ENCODE measurements at regions not wholly inside any gene's neighbourhood (a gene's known extent, or its start where the extent isn't known, plus 50 kb on each side); places are given as distances from the start of the nearest gene placed in this dataset.

- TF ChIP-seq CTCF (IDR thresholded peaks at IDR 0.05): no peak
- no peak for TF ChIP-seq POLR2A (IDR thresholded peaks at IDR 0.05)
- TF ChIP-seq POLR2AphosphoS5 (IDR thresholded peaks at IDR 0.05): no peak
- TF ChIP-seq EP300 (IDR thresholded peaks at IDR 0.05; ENCODE audit: low read depth): no peak
- H3K9me3 ChIP-seq: no peaks in the 10 kb centered on the region
- no peak overlapping the region for H3K27ac ChIP-seq
- H3K27me3 ChIP-seq: no peaks in the 10 kb centered on the region
- WGBS, 2 donors (ENCODE audit: low coverage in 1 of 2): 98 to 100% methylated on average over 5 to 8 of the region's 8 CpGs
- no peaks in the 10 kb centered on the region for H3K36me3 ChIP-seq
- DNase-seq: no peak
- intact Hi-C loops (cut with DNase I; ENCODE audit: low total_unique reads): no loop called here
- in situ Hi-C loops (cut with MboI; ENCODE audit: low pct_ligation_motif_present in 1 of 4, low pct_unique_long_range_greater_than_20kb in 1 of 4, low sequenced_read_pairs in 3 of 4): no loop called here
- H3K4me3 ChIP-seq: no peak overlapping the region
- peaks cover 0 to 24% (median 7%) of the 10 kb centered on the region in 4 donors for H3K4me1 ChIP-seq
These were observed 63.1 kb upstream of the MGAT5 start for GRCh38 chr2:134190807-134191203.

- Histone ChIP-seq H3K9me3 (no peaks in the 10 kb centered on the region), H3K27ac (no peak overlapping the region), H3K4me1 (peaks cover 0 to 24% (median 7%) of the 10 kb centered on the region in 4 donors), H3K27me3 (no peaks in the 10 kb centered on the region), H3K36me3 (no peaks in the 10 kb centered on the region), H3K4me3 (no peak overlapping the region)
- 95 to 100% methylated on average over 9 to 36 of the region's 36 CpGs for WGBS, 2 donors (ENCODE audit: low coverage in 1 of 2)
- in situ Hi-C loops (cut with MboI; ENCODE audit: low pct_ligation_motif_present in 1 of 4, low pct_unique_long_range_greater_than_20kb in 1 of 4, low sequenced_read_pairs in 3 of 4) (no loop called here), intact Hi-C loops (cut with DNase I; ENCODE audit: low total_unique reads) (no loop called here)
- no peak for DNase-seq
- TF ChIP-seq CTCF (IDR thresholded peaks at IDR 0.05) (no peak), EP300 (IDR thresholded peaks at IDR 0.05; ENCODE audit: low read depth) (no peak), POLR2A (IDR thresholded peaks at IDR 0.05) (no peak), POLR2AphosphoS5 (IDR thresholded peaks at IDR 0.05) (no peak)
These were observed 62.0 kb upstream of the MGAT5 start for GRCh38 chr2:134191835-134192234.

- Histone ChIP-seq H3K4me3 (no peak overlapping the region), H3K27ac (no peak overlapping the region), H3K4me1 (peaks cover 0 to 29% (median 12%) of the 10 kb centered on the region in 4 donors), H3K9me3 (no peaks in the 10 kb centered on the region), H3K36me3 (no peaks in the 10 kb centered on the region), H3K27me3 (no peaks in the 10 kb centered on the region)
- in situ Hi-C loops (cut with MboI; ENCODE audit: low pct_ligation_motif_present in 1 of 4, low pct_unique_long_range_greater_than_20kb in 1 of 4, low sequenced_read_pairs in 3 of 4): no loop called here
- 59 to 80% methylated on average over 1 of the region's 1 CpG for WGBS, 2 donors (ENCODE audit: low coverage in 1 of 2)
- intact Hi-C loops (cut with DNase I; ENCODE audit: low total_unique reads): no loop called here
- DNase-seq: no peak
- TF ChIP-seq POLR2AphosphoS5 (IDR thresholded peaks at IDR 0.05) (no peak), POLR2A (IDR thresholded peaks at IDR 0.05) (no peak), EP300 (IDR thresholded peaks at IDR 0.05; ENCODE audit: low read depth) (no peak), CTCF (IDR thresholded peaks at IDR 0.05) (no peak)
These were observed 60.9 kb upstream of the MGAT5 start for GRCh38 chr2:134193006-134193405.

GRCh38 chr2:134194519-134194918 lies 59.4 kb upstream of the MGAT5 start:
- no peak for DNase-seq
- H3K9me3 ChIP-seq: no peaks in the 10 kb centered on the region
- peaks cover 0 to 27% (median 15%) of the 10 kb centered on the region in 4 donors for H3K4me1 ChIP-seq
- WGBS, 2 donors (ENCODE audit: low coverage in 1 of 2): 60 to 96% methylated on average over 1 to 5 of the region's 5 CpGs
- H3K27ac ChIP-seq: no peak overlapping the region
- H3K36me3 ChIP-seq: no peaks in the 10 kb centered on the region
- no peak overlapping the region for H3K4me3 ChIP-seq
- in situ Hi-C loops (cut with MboI; ENCODE audit: low pct_ligation_motif_present in 1 of 4, low pct_unique_long_range_greater_than_20kb in 1 of 4, low sequenced_read_pairs in 3 of 4): no loop called here
- no peak for TF ChIP-seq EP300 (IDR thresholded peaks at IDR 0.05; ENCODE audit: low read depth)
- TF ChIP-seq CTCF (IDR thresholded peaks at IDR 0.05): no peak
- no peak for TF ChIP-seq POLR2A (IDR thresholded peaks at IDR 0.05)
- no peak for TF ChIP-seq POLR2AphosphoS5 (IDR thresholded peaks at IDR 0.05)
- intact Hi-C loops (cut with DNase I; ENCODE audit: low total_unique reads): no loop called here
- H3K27me3 ChIP-seq: no peaks in the 10 kb centered on the region
